ENCODE measurements at regions not wholly inside any gene's neighbourhood (a gene's known extent, or its start where the extent isn't known, plus 50 kb on each side); places are given as distances from the start of the nearest gene placed in this dataset.
"Not testable (repeated sequence)": the region's sequence is repeated elsewhere in the genome, so short reads cannot be mapped to it uniquely, and the experiment has no call there.

- TF ChIP-seq ZBTB33 (IDR thresholded peaks at IDR 0.05): no peak
- no peak for TF ChIP-seq FOXA1 (IDR thresholded peaks at IDR 0.05)
- TF ChIP-seq RAD21 (IDR thresholded peaks at IDR 0.05): no peak
- TF ChIP-seq YY1 (IDR thresholded peaks at IDR 0.05): no peak
- no peak for TF ChIP-seq JUND (IDR thresholded peaks at IDR 0.05)
- TF ChIP-seq TAF1 (conservative IDR thresholded peaks at IDR 0.05): no peak
Measured at GRCh38 chr11:81197396-81197795, 1536.3 kb downstream of the FAM181B start (continued).

- H3K36me3 ChIP-seq (ENCODE audit: control insufficient read depth in 4 of 4, insufficient read depth in 3 of 4, low read depth in 1 of 4, low read length in 3 of 4): no peaks in the 10 kb centered on the region
- no peak for TF ChIP-seq ATF3 (IDR thresholded peaks at IDR 0.05)
- no peaks in the 10 kb centered on the region for H3K4me1 ChIP-seq (ENCODE audit: control insufficient read depth in 4 of 4, insufficient read depth in 4 of 4, low read length in 3 of 4)
- H3K27me3 ChIP-seq (ENCODE audit: control insufficient read depth in 4 of 4, insufficient read depth in 4 of 4, low read length in 3 of 4): no peaks in the 10 kb centered on the region
- no peak overlapping the region for H3K9ac ChIP-seq (ENCODE audit: low read depth in 1 of 2, low read length in 2 of 2)
- no peak overlapping the region for H3K27ac ChIP-seq (ENCODE audit: low read depth in 1 of 2, low read length in 2 of 2)
- H3K9me3 ChIP-seq (ENCODE audit: control insufficient read depth in 4 of 4, low read length in 3 of 4): peaks cover 0 to 4% (median 0%) of the 10 kb centered on the region in 4 donors
- no peak overlapping the region for H3K4me3 ChIP-seq (ENCODE audit: low read depth in 1 of 3, low read length in 3 of 3)
- DNase-seq (ENCODE audit: low spot score): no peak
Measured at GRCh38 chr11:81192516-81192915, 1541.1 kb downstream of the FAM181B start.

- H3K9ac ChIP-seq (ENCODE audit: low read depth in 1 of 2, low read length in 2 of 2): no peak overlapping the region
- peaks cover 0 to 4% (median 0%) of the 10 kb centered on the region in 4 donors for H3K9me3 ChIP-seq (ENCODE audit: control insufficient read depth in 4 of 4, low read length in 3 of 4)
- H3K36me3 ChIP-seq (ENCODE audit: control insufficient read depth in 4 of 4, insufficient read depth in 3 of 4, low read depth in 1 of 4, low read length in 3 of 4): no peaks in the 10 kb centered on the region
- no peak overlapping the region for H3K4me3 ChIP-seq (ENCODE audit: low read depth in 1 of 3, low read length in 3 of 3)
- H3K4me1 ChIP-seq (ENCODE audit: control insufficient read depth in 4 of 4, insufficient read depth in 4 of 4, low read length in 3 of 4): no peaks in the 10 kb centered on the region
- H3K27me3 ChIP-seq (ENCODE audit: control insufficient read depth in 4 of 4, insufficient read depth in 4 of 4, low read length in 3 of 4): no peaks in the 10 kb centered on the region
- H3K27ac ChIP-seq (ENCODE audit: low read depth in 1 of 2, low read length in 2 of 2): no peak overlapping the region
- DNase-seq (ENCODE audit: low spot score): no peak
- TF ChIP-seq SP1 (IDR thresholded peaks at IDR 0.05) (no peak), FOXA2 (IDR thresholded peaks at IDR 0.05) (no peak), GABPA (IDR thresholded peaks at IDR 0.05 in 1 of 2, conservative IDR thresholded peaks at IDR 0.05 in 1 of 2) (no peak)
Measured at GRCh38 chr11:81190546-81190945, 1543.1 kb downstream of the FAM181B start.

- H3K36me3 ChIP-seq (ENCODE audit: control insufficient read depth in 4 of 4, insufficient read depth in 3 of 4, low read depth in 1 of 4, low read length in 3 of 4); H3K4me1 ChIP-seq (ENCODE audit: control insufficient read depth in 4 of 4, insufficient read depth in 4 of 4, low read length in 3 of 4); H3K27ac ChIP-seq (ENCODE audit: low read depth in 1 of 2, low read length in 2 of 2); H3K9me3 ChIP-seq (ENCODE audit: control insufficient read depth in 4 of 4, low read length in 3 of 4); H3K27me3 ChIP-seq (ENCODE audit: control insufficient read depth in 4 of 4, insufficient read depth in 4 of 4, low read length in 3 of 4); H3K9ac ChIP-seq (ENCODE audit: low read depth in 1 of 2, low read length in 2 of 2); H3K4me3 ChIP-seq (ENCODE audit: low read depth in 1 of 3, low read length in 3 of 3); DNase-seq (ENCODE audit: low spot score): not testable (repeated sequence)
- WGBS: 79% methylated on average over 7 of the region's 7 CpGs
Measured at GRCh38 chr11:81187033-81187432, 1546.6 kb downstream of the FAM181B start.

- no peak overlapping the region for H3K27ac ChIP-seq (ENCODE audit: low read depth in 1 of 2, low read length in 2 of 2)
- WGBS: 76% methylated on average over 3 of the region's 3 CpGs
- TF ChIP-seq HNF4G (IDR thresholded peaks at IDR 0.05): no peak
- TF ChIP-seq ATF3 (IDR thresholded peaks at IDR 0.05): no peak
- TF ChIP-seq CTCF (IDR thresholded peaks at IDR 0.05; ENCODE audit: low read depth, low read length, missing input control): no peak
- TF ChIP-seq FOXA1 (IDR thresholded peaks at IDR 0.05): no peak
- no peak for TF ChIP-seq JUND (IDR thresholded peaks at IDR 0.05)
- TF ChIP-seq FOXA2 (IDR thresholded peaks at IDR 0.05): no peak
- TF ChIP-seq ZBTB33 (IDR thresholded peaks at IDR 0.05): no peak
- TF ChIP-seq GABPA (IDR thresholded peaks at IDR 0.05 in 1 of 2, conservative IDR thresholded peaks at IDR 0.05 in 1 of 2): no peak
- no peak for TF ChIP-seq TAF1 (conservative IDR thresholded peaks at IDR 0.05)
- no peak for TF ChIP-seq EGR1 (IDR thresholded peaks at IDR 0.05; ENCODE audit: low read depth in 2 of 2)
- TF ChIP-seq NR2F2 (IDR thresholded peaks at IDR 0.05): no peak
- no peak for TF ChIP-seq SP1 (IDR thresholded peaks at IDR 0.05)
- no peak for TF ChIP-seq RAD21 (IDR thresholded peaks at IDR 0.05)
- no peak for TF ChIP-seq HNF4A (conservative IDR thresholded peaks at IDR 0.05)
- TF ChIP-seq YY1 (IDR thresholded peaks at IDR 0.05): no peak
- no peaks in the 10 kb centered on the region for H3K27me3 ChIP-seq (ENCODE audit: control insufficient read depth in 4 of 4, insufficient read depth in 4 of 4, low read length in 3 of 4)
- H3K4me3 ChIP-seq (ENCODE audit: low read depth in 1 of 3, low read length in 3 of 3): no peak overlapping the region
- no peak overlapping the region for H3K9ac ChIP-seq (ENCODE audit: low read depth in 1 of 2, low read length in 2 of 2)
- no peaks in the 10 kb centered on the region for H3K9me3 ChIP-seq (ENCODE audit: control insufficient read depth in 4 of 4, low read length in 3 of 4)
- no peaks in the 10 kb centered on the region for H3K4me1 ChIP-seq (ENCODE audit: control insufficient read depth in 4 of 4, insufficient read depth in 4 of 4, low read length in 3 of 4)
- no peaks in the 10 kb centered on the region for H3K36me3 ChIP-seq (ENCODE audit: control insufficient read depth in 4 of 4, insufficient read depth in 3 of 4, low read depth in 1 of 4, low read length in 3 of 4)
- no peak for DNase-seq (ENCODE audit: low spot score)
Measured at GRCh38 chr11:81174646-81175330, 1558.9 kb downstream of the FAM181B start.

Measured in liver (tissue), 8 donors.